Glomerular endothelial cell (primary cell): ENCODE measurements at regions not wholly inside any gene's neighbourhood (a gene's known extent, or its start where the extent isn't known, plus 50 kb on each side); places are given as distances from the start of the nearest gene placed in this dataset.
"Not testable (repeated sequence)": the region's sequence is repeated elsewhere in the genome, so short reads cannot be mapped to it uniquely, and the experiment has no call there.

ENCODE experiments used
- DNase-seq: peaks from one replicate; pipeline ENCODE4 v3.0.0-alpha.2; 2011; ENCODE audit warnings: low read depth, low spot score; ENCODE audit errors: extremely low read depth

GRCh38 chr20:19867940-19868371, 109.9 kb downstream of the RIN2 start:
- no peak for DNase-seq

- DNase-seq = no peak
These were observed 110.4 kb downstream of the RIN2 start for GRCh38 chr20:19868441-19868840.

GRCh38 chr20:19872001-19872400, 113.9 kb downstream of the RIN2 start:
- no peak for DNase-seq

GRCh38 chr20:19874040-19874727, 116.1 kb downstream of the RIN2 start:
- no peak for DNase-seq

GRCh38 chr20:19875376-19876221, 117.5 kb downstream of the RIN2 start:
- DNase-seq = no peak

- DNase-seq = no peak
These were observed 118.9 kb downstream of the RIN2 start for GRCh38 chr20:19876828-19877460.

GRCh38 chr20:19879874-19880255, 121.8 kb downstream of the RIN2 start:
- not testable (repeated sequence) for DNase-seq

GRCh38 chr20:19880256-19881079, 122.4 kb downstream of the RIN2 start:
- DNase-seq = no peak

- no peak for DNase-seq
These were observed 123.2 kb downstream of the RIN2 start for GRCh38 chr20:19881080-19881840.

GRCh38 chr20:19881990-19882389, 123.9 kb downstream of the RIN2 start:
- no peak for DNase-seq

- no peak for DNase-seq
These were observed 124.4 kb downstream of the RIN2 start for GRCh38 chr20:19882446-19882845.

GRCh38 chr20:19883501-19883900, 125.4 kb downstream of the RIN2 start:
- no peak for DNase-seq

GRCh38 chr20:19885594-19885938, 127.5 kb downstream of the RIN2 start:
- DNase-seq = no peak

GRCh38 chr20:19885939-19886660, 128.0 kb downstream of the RIN2 start:
- DNase-seq = no peak

- DNase-seq = no peak
These were observed 128.7 kb downstream of the RIN2 start for GRCh38 chr20:19886661-19887288.

GRCh38 chr20:19887556-19888268, 129.4 kb upstream of the NAA20 start:
- no peak for DNase-seq

- DNase-seq = no peak
These were observed 128.9 kb upstream of the NAA20 start for GRCh38 chr20:19888269-19888671.
